B cell (primary cell): ENCODE measurements at regions not wholly inside any gene's neighbourhood (a gene's known extent, or its start where the extent isn't known, plus 50 kb on each side); places are given as distances from the start of the nearest gene placed in this dataset.

Source experiments
- ATAC-seq: fragments of 200-7000 bp; cut with Tn5 transposase; one replicate; pipeline ENCODE4 v1.10.0; 2021; ENCODE audit warnings: low read depth, mild to moderate bottlenecking, moderate number of reproducible peaks, moderate library complexity
- CTCF ChIA-PET: fragments of 350-600 bp; sonication (Branson Sonifier 250); formaldehyde crosslinking; loops from one replicate; lab custom pipeline; 2021; ENCODE audit warnings: antibody characterized with exemption, inconsistent platforms; lab: Charles Lee
- POLR2A ChIA-PET: fragments of 350-600 bp; sonication (Branson Sonifier 250); formaldehyde crosslinking; loops from one replicate; lab custom pipeline; 2021; ENCODE audit warnings: antibody characterized with exemption; lab: Charles Lee
- DNase-seq: peaks from one replicate; pipeline ENCODE4 v3.0.0; 2013
- H2AFZ ChIP-seq: 2 replicates; pipeline ENCODE4 v1.6.1; 2012; ENCODE audit warnings: mild to moderate bottlenecking, low read depth, low read length; ENCODE audit not compliant: insufficient read depth, poor library complexity, severe bottlenecking
- H3K27ac ChIP-seq, 2 donors: 1 replicate in 1 of 2; 2 replicates in 1 of 2; pipeline ENCODE4 v1.5.1; 2012 to 2013; ENCODE audit warnings: low read length in 2 of 2, mild to moderate bottlenecking in 2 of 2, moderate library complexity in 1 of 2
- H3K27me3 ChIP-seq, 4 experiments: fragments of 200-600 bp in 1 of 4; sonication (generic) in 1 of 4; replicated peaks in 1 of 4; 1 replicate in 2 of 4; 2 replicates in 2 of 4; pipeline versions ENCODE4 v1.6.1 to v1.7.0; 2013 to 2016; ENCODE audit warnings: low read length in 3 of 4, mild to moderate bottlenecking in 2 of 4, mixed read lengths in 1 of 4, moderate library complexity in 1 of 4; ENCODE audit not compliant: insufficient read depth in 4 of 4, control insufficient read depth in 3 of 4; ENCODE audit errors: control extremely low read depth in 1 of 4
- H3K36me3 ChIP-seq, 2 experiments: replicated peaks in 1 of 2; 1 replicate in 1 of 2; 2 replicates in 1 of 2; pipeline versions ENCODE4 v1.6.1 to v1.7.1; 2013; ENCODE audit warnings: low read length in 1 of 2; ENCODE audit not compliant: insufficient read depth in 2 of 2, control insufficient read depth in 1 of 2; ENCODE audit errors: control extremely low read depth in 1 of 2, extremely low read depth in 1 of 2
- H3K4me1 ChIP-seq, 2 donors: fragments of 200-600 bp in 1 of 2; sonication (generic) in 1 of 2; 1 replicate in 1 of 2; 2 replicates in 1 of 2; pipeline versions ENCODE4 v1.5.1 to v1.6.1; 2013 to 2017; ENCODE audit warnings: low read length in 2 of 2; ENCODE audit not compliant: control insufficient read depth in 2 of 2, insufficient read depth in 2 of 2
- H3K4me2 ChIP-seq: replicated peaks from 2 replicates; pipeline ENCODE3; 2012; ENCODE audit warnings: mild to moderate bottlenecking, low read depth, low read length; ENCODE audit not compliant: poor library complexity, severe bottlenecking
- H3K4me3 ChIP-seq, 5 experiments: fragments of 200-600 bp in 1 of 5; sonication (generic) in 1 of 5; 1 replicate in 3 of 5; 2 replicates in 2 of 5; pipeline versions ENCODE4 v1.5.1 to v1.7.0; 2011 to 2016; ENCODE audit warnings: low read length in 4 of 5, mild to moderate bottlenecking in 4 of 5, low read depth in 2 of 5, control low read depth in 1 of 5, moderate library complexity in 1 of 5; ENCODE audit not compliant: insufficient read depth in 1 of 5; ENCODE audit errors: control extremely low read depth in 1 of 5, extremely low read depth in 1 of 5
- H3K79me2 ChIP-seq: fragments of 200-600 bp; sonication (generic); one replicate; pipeline ENCODE4 v1.6.0; 2016; ENCODE audit warnings: low read length; ENCODE audit not compliant: control insufficient read depth, insufficient read depth
- H3K9ac ChIP-seq: fragments of 200-600 bp; sonication (generic); 2 replicates; pipeline ENCODE4 v1.6.1; 2017; ENCODE audit warnings: mild to moderate bottlenecking, low read length, moderate library complexity
- H3K9me3 ChIP-seq, 3 donors: one replicate each; pipeline versions ENCODE4 v1.6.1 to v1.7.1; 2013; ENCODE audit warnings: low read length in 2 of 3; ENCODE audit not compliant: control insufficient read depth in 2 of 3, insufficient read depth in 1 of 3; ENCODE audit errors: control extremely low read depth in 1 of 3
- H4K20me1 ChIP-seq: 2 replicates; pipeline ENCODE4 v1.6.0; 2012; ENCODE audit warnings: mild to moderate bottlenecking, low read length; ENCODE audit not compliant: insufficient read depth, control insufficient read depth, poor library complexity, severe bottlenecking
- H3K27ac Mint-ChIP-seq: one replicate; pipeline ENCODE4 v1.8.0; 2021; ENCODE audit warnings: mixed read lengths
- H3K27me3 Mint-ChIP-seq: one replicate; pipeline ENCODE4 v1.8.0; 2021; ENCODE audit warnings: mixed read lengths
- H3K4me1 Mint-ChIP-seq: one replicate; pipeline ENCODE4 v1.8.0; 2021; ENCODE audit warnings: mixed read lengths
- H3K4me3 Mint-ChIP-seq: one replicate; pipeline ENCODE4 v1.8.0; 2021; ENCODE audit warnings: mixed read lengths
- H3K9me3 Mint-ChIP-seq: one replicate; pipeline ENCODE4 v1.8.0; 2022; ENCODE audit warnings: mixed read lengths; ENCODE audit not compliant: insufficient read depth
- EZH2 ChIP-seq: IDR thresholded peaks from 2 replicates; pipeline ENCODE4 v1.6.1; 2012; ENCODE audit warnings: borderline replicate concordance, low read depth, mild to moderate bottlenecking, moderate library complexity, low read length; ENCODE audit not compliant: insufficient read depth, poor library complexity, severe bottlenecking
- WGBS: methylation state at CpG from one replicate; pipeline ENCODE4 v1.1.5; 2013; ENCODE audit warnings: missing lambda C conversion rate; ENCODE audit not compliant: insufficient coverage; 5-methylcytosine and 5-hydroxymethylcytosine counted together
- intact Hi-C: fragments of 100-400 bp; cut with micrococcal nuclease; formaldehyde crosslinking; loops from one replicate; pipeline ENCODE4 v1.10.0; 2022
- TF ChIP-seq, protein P1 (sequence below): fragments of 200-600 bp; IDR thresholded peaks from one replicate; pipeline ENCODE4 v1.8.0; 2022; ENCODE audit warnings: antibody characterized with exemption, mild to moderate bottlenecking

DNA sequence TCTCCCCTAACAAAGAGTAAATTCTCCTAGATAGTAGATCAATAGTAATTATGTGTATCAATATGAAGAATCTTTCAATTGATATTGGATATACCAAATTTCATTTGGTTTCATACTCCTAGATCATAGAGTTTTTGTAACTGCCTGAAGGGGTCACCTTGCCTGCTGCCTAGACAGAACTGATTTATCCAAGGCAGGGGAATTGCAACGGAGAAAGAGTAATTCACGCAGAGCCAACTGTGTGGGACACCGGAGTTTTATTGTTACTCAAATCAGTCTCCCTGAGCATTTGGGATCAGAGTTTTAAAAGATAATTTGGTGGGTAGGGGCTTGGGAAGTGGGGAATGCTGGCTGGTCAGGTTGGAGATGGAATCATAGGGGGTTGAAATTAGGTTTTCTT, 92.2 kb upstream of the SLC8A1 start:
- no peaks in the 10 kb centered on the region for H3K4me1 ChIP-seq
- no peaks in the 10 kb centered on the region for H3K27me3 Mint-ChIP-seq
- TF ChIP-seq, protein P1, sequence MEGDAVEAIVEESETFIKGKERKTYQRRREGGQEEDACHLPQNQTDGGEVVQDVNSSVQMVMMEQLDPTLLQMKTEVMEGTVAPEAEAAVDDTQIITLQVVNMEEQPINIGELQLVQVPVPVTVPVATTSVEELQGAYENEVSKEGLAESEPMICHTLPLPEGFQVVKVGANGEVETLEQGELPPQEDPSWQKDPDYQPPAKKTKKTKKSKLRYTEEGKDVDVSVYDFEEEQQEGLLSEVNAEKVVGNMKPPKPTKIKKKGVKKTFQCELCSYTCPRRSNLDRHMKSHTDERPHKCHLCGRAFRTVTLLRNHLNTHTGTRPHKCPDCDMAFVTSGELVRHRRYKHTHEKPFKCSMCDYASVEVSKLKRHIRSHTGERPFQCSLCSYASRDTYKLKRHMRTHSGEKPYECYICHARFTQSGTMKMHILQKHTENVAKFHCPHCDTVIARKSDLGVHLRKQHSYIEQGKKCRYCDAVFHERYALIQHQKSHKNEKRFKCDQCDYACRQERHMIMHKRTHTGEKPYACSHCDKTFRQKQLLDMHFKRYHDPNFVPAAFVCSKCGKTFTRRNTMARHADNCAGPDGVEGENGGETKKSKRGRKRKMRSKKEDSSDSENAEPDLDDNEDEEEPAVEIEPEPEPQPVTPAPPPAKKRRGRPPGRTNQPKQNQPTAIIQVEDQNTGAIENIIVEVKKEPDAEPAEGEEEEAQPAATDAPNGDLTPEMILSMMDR: no peak
- TF ChIP-seq EZH2: no peak
- H3K27ac Mint-ChIP-seq: no peak overlapping the region
- no peaks in the 10 kb centered on the region for H4K20me1 ChIP-seq
- H3K27ac ChIP-seq: no peak overlapping the region
- intact Hi-C loops: no loop called here
- 97% methylated on average over 3 of the region's 3 CpGs for WGBS
- no peaks in the 10 kb centered on the region for H3K4me1 Mint-ChIP-seq
- H3K9ac ChIP-seq: no peak overlapping the region
- no peak overlapping the region for H3K4me3 Mint-ChIP-seq
- H3K79me2 ChIP-seq: no peaks in the 10 kb centered on the region
- H2AFZ ChIP-seq: no peak overlapping the region
- no peaks in the 10 kb centered on the region for H3K36me3 ChIP-seq
- no peaks in the 10 kb centered on the region for H3K9me3 Mint-ChIP-seq
- ChIA-PET POLR2A (no interaction called here), CTCF (no interaction called here)
- no peak overlapping the region for H3K4me3 ChIP-seq
- H3K4me2 ChIP-seq: no peak overlapping the region
- ATAC-seq (no peak), DNase-seq (no peak)
- H3K27me3 ChIP-seq: no peaks in the 10 kb centered on the region
- no peaks in the 10 kb centered on the region for H3K9me3 ChIP-seq

DNA sequence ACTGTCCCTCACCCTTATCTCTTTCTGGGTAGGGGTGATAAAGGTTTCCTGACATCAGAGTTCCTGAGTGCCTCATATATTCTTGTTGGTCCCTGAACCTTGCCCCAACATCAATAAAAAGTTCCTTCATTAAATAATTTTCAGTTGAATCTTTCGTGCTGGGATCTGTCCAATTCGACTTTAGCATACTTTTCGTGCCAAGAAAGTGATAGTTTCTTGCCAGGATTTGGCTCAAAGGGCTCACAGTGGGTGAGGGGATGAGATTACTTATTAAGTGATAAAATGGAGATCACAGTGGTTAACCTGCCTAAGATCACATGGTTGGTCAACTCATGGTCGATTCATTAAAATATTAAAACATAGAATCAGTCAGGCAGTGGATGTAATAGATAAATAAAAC, 93.8 kb upstream of the SLC8A1 start:
- ATAC-seq (no peak), DNase-seq (no peak)
- no peaks in the 10 kb centered on the region for H3K4me1 ChIP-seq
- ChIA-PET POLR2A (no interaction called here), CTCF (no interaction called here)
- H2AFZ ChIP-seq: no peak overlapping the region
- no peaks in the 10 kb centered on the region for H3K27me3 Mint-ChIP-seq
- 96% methylated on average over 3 of the region's 4 CpGs for WGBS
- H3K9me3 Mint-ChIP-seq: no peaks in the 10 kb centered on the region
- no peaks in the 10 kb centered on the region for H3K4me1 Mint-ChIP-seq
- no peak overlapping the region for H3K9ac ChIP-seq
- no peak for TF ChIP-seq EZH2
- TF ChIP-seq, protein P1: no peak
- H3K27me3 ChIP-seq: no peaks in the 10 kb centered on the region
- no peak overlapping the region for H3K27ac ChIP-seq
- no peaks in the 10 kb centered on the region for H4K20me1 ChIP-seq
- no peaks in the 10 kb centered on the region for H3K36me3 ChIP-seq
- H3K79me2 ChIP-seq: no peaks in the 10 kb centered on the region
- no peak overlapping the region for H3K27ac Mint-ChIP-seq
- no peak overlapping the region for H3K4me3 Mint-ChIP-seq
- no peaks in the 10 kb centered on the region for H3K9me3 ChIP-seq
- no peak overlapping the region for H3K4me2 ChIP-seq
- intact Hi-C loops: no loop called here
- no peak overlapping the region for H3K4me3 ChIP-seq
